ENCODE measurements at regions not wholly inside any gene's neighbourhood (a gene's known extent, or its start where the extent isn't known, plus 50 kb on each side); places are given as distances from the start of the nearest gene placed in this dataset.

DNA sequence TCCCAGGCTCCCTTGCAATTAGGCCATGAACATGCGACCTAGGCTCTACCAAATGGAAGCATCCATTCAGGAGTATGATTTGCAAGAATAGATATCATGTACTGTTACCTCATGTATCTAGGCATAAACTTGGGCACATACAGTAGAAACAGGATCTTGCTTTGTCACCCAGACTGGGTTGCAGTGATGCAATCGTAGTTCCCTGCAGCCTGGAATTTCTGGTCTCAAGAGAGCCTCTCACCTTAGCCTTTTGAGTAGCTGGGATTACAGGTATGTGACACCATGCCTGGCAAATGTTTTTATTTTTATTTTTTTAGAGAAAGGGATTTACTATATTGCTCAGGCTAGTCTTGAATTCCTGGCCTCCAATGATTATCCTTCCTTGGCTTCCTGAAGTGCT is 994.2 kb downstream of the ADGRL3 start:
- Histone ChIP-seq H3K9me2 (no peaks in the 10 kb centered on the region), H3K4me2 (no peak overlapping the region), H2AFZ (ENCODE audit: low read depth) (no peak overlapping the region), H3K27me3 (ENCODE audit: insufficient read depth) (no peaks in the 10 kb centered on the region), H3F3A (replicated peaks; ENCODE audit: insufficient read depth) (no peaks in the 10 kb centered on the region), H4K20me1 (ENCODE audit: insufficient read depth) (no peaks in the 10 kb centered on the region), H3K4me1 (ENCODE audit: control insufficient read depth in 1 of 2, insufficient read depth in 2 of 2, low read depth in 1 of 2, low read length in 1 of 2) (peaks cover 0 to 3% of the 10 kb centered on the region in 2 experiments; a peak in 1 of 4 replicates), H3K36me3 (replicated peaks in 1 of 2; ENCODE audit: control insufficient read depth in 1 of 2, insufficient read depth in 2 of 2, low read length in 1 of 2) (no peaks in the 10 kb centered on the region), H3K4me3 (ENCODE audit: low read depth in 2 of 2, low read length in 1 of 2) (no peak overlapping the region), H3K9ac (no peak overlapping the region), H3K27ac (ENCODE audit: low read depth in 2 of 2, low read length in 1 of 2) (no peak overlapping the region), H3K9me3 (no peaks in the 10 kb centered on the region), H3K79me2 (ENCODE audit: insufficient read depth) (no peaks in the 10 kb centered on the region)
- POLR2A ChIA-PET, result no interaction called here
- no peak for TF ChIP-seq NRF1 (IDR thresholded peaks at IDR 0.05; ENCODE audit: low read depth, low read length)
- no peak for TF ChIP-seq TEAD4 (IDR thresholded peaks at IDR 0.05; ENCODE audit: borderline replicate concordance, insufficient read depth)
- TF ChIP-seq, protein P1, sequence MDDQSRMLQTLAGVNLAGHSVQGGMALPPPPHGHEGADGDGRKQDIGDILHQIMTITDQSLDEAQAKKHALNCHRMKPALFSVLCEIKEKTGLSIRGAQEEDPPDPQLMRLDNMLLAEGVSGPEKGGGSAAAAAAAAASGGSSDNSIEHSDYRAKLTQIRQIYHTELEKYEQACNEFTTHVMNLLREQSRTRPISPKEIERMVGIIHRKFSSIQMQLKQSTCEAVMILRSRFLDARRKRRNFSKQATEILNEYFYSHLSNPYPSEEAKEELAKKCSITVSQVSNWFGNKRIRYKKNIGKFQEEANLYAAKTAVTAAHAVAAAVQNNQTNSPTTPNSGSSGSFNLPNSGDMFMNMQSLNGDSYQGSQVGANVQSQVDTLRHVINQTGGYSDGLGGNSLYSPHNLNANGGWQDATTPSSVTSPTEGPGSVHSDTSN (IDR thresholded peaks at IDR 0.05), result no peak
- no peak for TF ChIP-seq GABPA (IDR thresholded peaks at IDR 0.05; ENCODE audit: low read depth)
- TF ChIP-seq EZH2phosphoT487 (IDR thresholded peaks at IDR 0.05; ENCODE audit: borderline replicate concordance, low read depth), result no peak
- TF ChIP-seq, protein P2, sequence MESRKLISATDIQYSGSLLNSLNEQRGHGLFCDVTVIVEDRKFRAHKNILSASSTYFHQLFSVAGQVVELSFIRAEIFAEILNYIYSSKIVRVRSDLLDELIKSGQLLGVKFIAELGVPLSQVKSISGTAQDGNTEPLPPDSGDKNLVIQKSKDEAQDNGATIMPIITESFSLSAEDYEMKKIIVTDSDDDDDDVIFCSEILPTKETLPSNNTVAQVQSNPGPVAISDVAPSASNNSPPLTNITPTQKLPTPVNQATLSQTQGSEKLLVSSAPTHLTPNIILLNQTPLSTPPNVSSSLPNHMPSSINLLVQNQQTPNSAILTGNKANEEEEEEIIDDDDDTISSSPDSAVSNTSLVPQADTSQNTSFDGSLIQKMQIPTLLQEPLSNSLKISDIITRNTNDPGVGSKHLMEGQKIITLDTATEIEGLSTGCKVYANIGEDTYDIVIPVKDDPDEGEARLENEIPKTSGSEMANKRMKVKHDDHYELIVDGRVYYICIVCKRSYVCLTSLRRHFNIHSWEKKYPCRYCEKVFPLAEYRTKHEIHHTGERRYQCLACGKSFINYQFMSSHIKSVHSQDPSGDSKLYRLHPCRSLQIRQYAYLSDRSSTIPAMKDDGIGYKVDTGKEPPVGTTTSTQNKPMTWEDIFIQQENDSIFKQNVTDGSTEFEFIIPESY (IDR thresholded peaks at IDR 0.05; ENCODE audit: borderline replicate concordance, low read depth), result no peak
- no peak for TF ChIP-seq JUND (IDR thresholded peaks at IDR 0.05)
- CTCF ChIA-PET, result no interaction called here
- 66% methylated on average over 2 of the region's 2 CpGs for WGBS (ENCODE audit: low lambda C conversion rate)
- no peak for DNase-seq

DNA sequence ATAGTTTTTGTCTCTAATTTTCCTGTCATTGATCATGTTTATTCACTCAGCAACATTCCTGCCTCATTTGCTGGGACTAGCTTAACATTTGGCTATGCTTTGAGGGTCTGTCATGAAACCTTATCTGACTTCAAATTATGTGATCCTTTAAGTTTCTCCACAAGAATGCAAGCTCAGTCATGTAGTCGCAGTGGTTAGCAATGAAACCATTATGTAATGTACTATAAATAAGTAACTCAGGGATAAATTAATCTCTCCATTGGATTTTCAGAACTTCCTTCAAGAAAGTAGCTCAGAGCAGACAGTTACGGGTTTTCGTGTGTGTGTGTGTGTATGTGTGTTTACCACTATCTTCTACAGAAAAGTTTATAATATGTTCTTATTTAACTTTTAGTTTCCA is 993.6 kb downstream of the ADGRL3 start:
- Histone ChIP-seq H3K9me3 (no peaks in the 10 kb centered on the region), H3K36me3 (replicated peaks in 1 of 2; ENCODE audit: control insufficient read depth in 1 of 2, insufficient read depth in 2 of 2, low read length in 1 of 2) (no peaks in the 10 kb centered on the region), H3K9me2 (no peaks in the 10 kb centered on the region), H3K27me3 (ENCODE audit: insufficient read depth) (no peaks in the 10 kb centered on the region), H3K4me1 (ENCODE audit: control insufficient read depth in 1 of 2, insufficient read depth in 2 of 2, low read depth in 1 of 2, low read length in 1 of 2) (peaks cover 0 to 3% of the 10 kb centered on the region in 2 experiments; a peak in 1 of 4 replicates), H3K4me3 (ENCODE audit: low read depth in 2 of 2, low read length in 1 of 2) (no peak overlapping the region), H3F3A (replicated peaks; ENCODE audit: insufficient read depth) (no peaks in the 10 kb centered on the region), H3K4me2 (no peak overlapping the region), H3K9ac (no peak overlapping the region), H4K20me1 (ENCODE audit: insufficient read depth) (no peaks in the 10 kb centered on the region), H3K27ac (ENCODE audit: low read depth in 2 of 2, low read length in 1 of 2) (no peak overlapping the region), H3K79me2 (ENCODE audit: insufficient read depth) (no peaks in the 10 kb centered on the region), H2AFZ (ENCODE audit: low read depth) (no peak overlapping the region)
- ChIA-PET CTCF (no interaction called here), POLR2A (no interaction called here)
- DNase-seq, result no peak
- TF ChIP-seq, protein P3, sequence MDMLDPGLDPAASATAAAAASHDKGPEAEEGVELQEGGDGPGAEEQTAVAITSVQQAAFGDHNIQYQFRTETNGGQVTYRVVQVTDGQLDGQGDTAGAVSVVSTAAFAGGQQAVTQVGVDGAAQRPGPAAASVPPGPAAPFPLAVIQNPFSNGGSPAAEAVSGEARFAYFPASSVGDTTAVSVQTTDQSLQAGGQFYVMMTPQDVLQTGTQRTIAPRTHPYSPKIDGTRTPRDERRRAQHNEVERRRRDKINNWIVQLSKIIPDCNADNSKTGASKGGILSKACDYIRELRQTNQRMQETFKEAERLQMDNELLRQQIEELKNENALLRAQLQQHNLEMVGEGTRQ (IDR thresholded peaks at IDR 0.05; ENCODE audit: borderline replicate concordance, low read depth, low read length), result no peak
- TF ChIP-seq NFIC (IDR thresholded peaks at IDR 0.05; ENCODE audit: borderline replicate concordance), result no peak
- TF ChIP-seq, protein P2 (IDR thresholded peaks at IDR 0.05; ENCODE audit: borderline replicate concordance, low read depth), result no peak
- 35% methylated on average over 3 of the region's 3 CpGs for WGBS (ENCODE audit: low lambda C conversion rate)
